ENCODE measurements at regions not wholly inside any gene's neighbourhood (a gene's known extent, or its start where the extent isn't known, plus 50 kb on each side); places are given as distances from the start of the nearest gene placed in this dataset.

- TF ChIP-seq CTCF (IDR thresholded peaks at IDR 0.05) (no peak), EZH2 (IDR thresholded peaks at IDR 0.05) (no peak)
Observed at GRCh38 chr2:143840601-143841000, 679.3 kb downstream of the ZEB2 start.

All from neural progenitor cell (in vitro differentiated cells).